ENCODE measurements at regions not wholly inside any gene's neighbourhood (a gene's known extent, or its start where the extent isn't known, plus 50 kb on each side); places are given as distances from the start of the nearest gene placed in this dataset.

DNA sequence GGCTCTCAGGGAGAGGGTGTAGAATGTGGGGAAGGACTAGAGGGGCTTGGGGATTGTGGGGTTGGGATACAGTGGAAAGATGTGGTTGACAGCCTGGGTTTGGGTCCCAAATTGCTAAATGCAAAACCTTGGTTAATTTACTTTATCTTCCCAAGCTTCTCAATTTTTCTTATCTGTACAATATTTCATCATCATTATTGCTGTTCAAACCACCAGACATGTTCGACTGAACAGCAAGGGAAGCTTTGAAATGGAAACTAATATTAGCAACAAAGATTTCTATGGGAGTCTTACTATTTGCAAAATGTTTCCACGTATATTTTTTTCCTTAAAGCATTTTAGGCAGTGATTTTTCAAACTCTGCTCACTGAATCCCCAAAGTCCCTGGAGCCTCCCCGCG lies 67.0 kb upstream of the KAZN start:
- ChIA-PET POLR2A (interaction anchor here (0.7 to 1.0 kb wide), 2 partner anchors 11 to 45 kb away, joined by 3 read pairs; no protein-coding TSS in a partner anchor), CTCF (no interaction called here)
- intact Hi-C loops (cut with micrococcal nuclease): no loop called here
- H3K36me3 Mint-ChIP-seq (ENCODE audit: insufficient read depth, unreplicated experiment): no peaks in the 10 kb centered on the region
- H3K27me3 Mint-ChIP-seq (ENCODE audit: insufficient read depth, unreplicated experiment): no peaks in the 10 kb centered on the region
- no peak overlapping the region for H3K27ac Mint-ChIP-seq (ENCODE audit: low read depth, unreplicated experiment)
- H3K9me3 Mint-ChIP-seq (ENCODE audit: unreplicated experiment): no peaks in the 10 kb centered on the region
- peaks cover 2% of the 10 kb centered on the region for H3K4me1 Mint-ChIP-seq (ENCODE audit: insufficient read depth, unreplicated experiment)
- TF ChIP-seq, protein P1, sequence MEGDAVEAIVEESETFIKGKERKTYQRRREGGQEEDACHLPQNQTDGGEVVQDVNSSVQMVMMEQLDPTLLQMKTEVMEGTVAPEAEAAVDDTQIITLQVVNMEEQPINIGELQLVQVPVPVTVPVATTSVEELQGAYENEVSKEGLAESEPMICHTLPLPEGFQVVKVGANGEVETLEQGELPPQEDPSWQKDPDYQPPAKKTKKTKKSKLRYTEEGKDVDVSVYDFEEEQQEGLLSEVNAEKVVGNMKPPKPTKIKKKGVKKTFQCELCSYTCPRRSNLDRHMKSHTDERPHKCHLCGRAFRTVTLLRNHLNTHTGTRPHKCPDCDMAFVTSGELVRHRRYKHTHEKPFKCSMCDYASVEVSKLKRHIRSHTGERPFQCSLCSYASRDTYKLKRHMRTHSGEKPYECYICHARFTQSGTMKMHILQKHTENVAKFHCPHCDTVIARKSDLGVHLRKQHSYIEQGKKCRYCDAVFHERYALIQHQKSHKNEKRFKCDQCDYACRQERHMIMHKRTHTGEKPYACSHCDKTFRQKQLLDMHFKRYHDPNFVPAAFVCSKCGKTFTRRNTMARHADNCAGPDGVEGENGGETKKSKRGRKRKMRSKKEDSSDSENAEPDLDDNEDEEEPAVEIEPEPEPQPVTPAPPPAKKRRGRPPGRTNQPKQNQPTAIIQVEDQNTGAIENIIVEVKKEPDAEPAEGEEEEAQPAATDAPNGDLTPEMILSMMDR (IDR thresholded peaks at IDR 0.05; ENCODE audit: unreplicated experiment): no peak
- no peak overlapping the region for H3K4me3 Mint-ChIP-seq (ENCODE audit: unreplicated experiment)
- BruUV-seq (replicated peaks): no TSS peak
- no peak for DNase-seq (ENCODE audit: unreplicated experiment)

DNA sequence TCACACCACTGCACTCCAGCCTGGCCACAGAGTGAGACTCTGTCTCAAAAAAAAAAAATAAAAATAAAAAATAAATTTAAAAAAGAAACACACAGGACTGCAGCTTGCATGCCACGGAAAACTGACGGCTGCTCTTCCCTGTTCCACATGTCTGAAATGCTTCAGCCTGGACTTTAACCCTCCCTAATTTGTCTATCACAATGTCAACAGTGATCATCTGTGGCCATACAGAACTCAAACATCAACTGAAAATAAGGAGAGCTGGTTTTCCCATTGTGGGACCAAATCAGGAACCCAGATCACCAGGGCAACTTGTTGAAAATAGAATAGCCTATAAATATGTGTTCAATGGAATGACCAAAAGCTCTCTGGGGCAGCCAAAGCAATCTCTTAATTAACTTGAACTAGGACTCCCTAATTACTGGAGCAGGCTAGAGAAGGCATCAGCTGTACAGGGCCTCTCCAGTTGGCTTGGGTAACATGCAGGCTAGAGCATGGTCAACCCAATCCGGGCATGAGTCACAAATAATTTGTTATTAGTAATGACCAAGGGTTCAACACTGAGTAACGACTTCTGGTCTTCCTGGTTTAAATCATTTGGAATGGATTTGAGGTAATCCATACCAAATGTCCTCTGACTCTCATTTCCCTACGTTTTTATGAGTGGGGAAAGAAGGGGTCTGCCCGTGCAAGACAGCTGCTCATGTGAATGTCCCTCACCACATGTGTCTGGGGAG lies 62.7 kb upstream of the KAZN start:
- intact Hi-C loops (cut with micrococcal nuclease): loop anchor here (5.0 kb wide), 2 partner anchors 423 to 568 kb away; no protein-coding TSS in a partner anchor
- Mint-ChIP-seq H3K9me3 (ENCODE audit: unreplicated experiment) (no peaks in the 10 kb centered on the region), H3K27ac (ENCODE audit: low read depth, unreplicated experiment) (no peak overlapping the region), H3K36me3 (ENCODE audit: insufficient read depth, unreplicated experiment) (no peaks in the 10 kb centered on the region), H3K27me3 (ENCODE audit: insufficient read depth, unreplicated experiment) (no peaks in the 10 kb centered on the region), H3K4me1 (ENCODE audit: insufficient read depth, unreplicated experiment) (no peaks in the 10 kb centered on the region), H3K4me3 (ENCODE audit: unreplicated experiment) (no peak overlapping the region)
- DNase-seq (ENCODE audit: unreplicated experiment): no peak
- ChIA-PET POLR2A (interaction anchor here (0.6 kb wide), 1 partner anchor 82 kb away, joined by 3 read pairs; no protein-coding TSS in a partner anchor), CTCF (interaction anchor here (0.5 to 0.9 kb wide), 6 partner anchors 10 to 573 kb away, joined by 3 to 5 read pairs (median 3); no protein-coding TSS in a partner anchor)
- no TSS peak for BruUV-seq (replicated peaks)
- TF ChIP-seq, protein P1 (IDR thresholded peaks at IDR 0.05; ENCODE audit: unreplicated experiment): no peak

DNA sequence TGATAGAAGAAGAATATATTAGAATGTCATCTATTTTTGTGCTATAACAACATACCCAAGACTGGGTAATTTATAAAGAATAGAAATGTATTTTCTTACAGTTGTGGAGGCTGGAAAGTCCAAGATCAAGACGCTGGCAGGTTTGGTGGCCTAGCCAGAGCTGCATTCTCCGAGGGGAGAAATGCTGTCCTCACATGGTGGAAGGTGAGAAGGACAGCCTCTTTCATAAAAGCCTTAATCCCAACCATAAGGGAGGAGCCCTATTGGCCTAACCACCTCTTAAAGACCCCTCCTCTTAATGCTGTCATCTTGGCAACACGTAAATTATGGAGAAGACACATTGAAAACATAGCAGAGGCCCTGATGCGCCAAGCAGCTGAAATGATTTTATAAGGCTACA lies 60.1 kb upstream of the KAZN start:
- H3K4me3 Mint-ChIP-seq (ENCODE audit: unreplicated experiment): no peak overlapping the region
- H3K27me3 Mint-ChIP-seq (ENCODE audit: insufficient read depth, unreplicated experiment): no peaks in the 10 kb centered on the region
- ChIA-PET POLR2A (no interaction called here), CTCF (no interaction called here)
- no TSS peak for BruUV-seq (replicated peaks)
- H3K36me3 Mint-ChIP-seq (ENCODE audit: insufficient read depth, unreplicated experiment): no peaks in the 10 kb centered on the region
- peaks cover 10% of the 10 kb centered on the region for H3K4me1 Mint-ChIP-seq (ENCODE audit: insufficient read depth, unreplicated experiment)
- no peak for DNase-seq (ENCODE audit: unreplicated experiment)
- intact Hi-C loops (cut with micrococcal nuclease): loop anchor here (5.0 kb wide), 2 partner anchors 426 to 571 kb away; no protein-coding TSS in a partner anchor
- TF ChIP-seq, protein P1 (IDR thresholded peaks at IDR 0.05; ENCODE audit: unreplicated experiment): no peak
- no peaks in the 10 kb centered on the region for H3K9me3 Mint-ChIP-seq (ENCODE audit: unreplicated experiment)
- no peak overlapping the region for H3K27ac Mint-ChIP-seq (ENCODE audit: low read depth, unreplicated experiment)

DNA sequence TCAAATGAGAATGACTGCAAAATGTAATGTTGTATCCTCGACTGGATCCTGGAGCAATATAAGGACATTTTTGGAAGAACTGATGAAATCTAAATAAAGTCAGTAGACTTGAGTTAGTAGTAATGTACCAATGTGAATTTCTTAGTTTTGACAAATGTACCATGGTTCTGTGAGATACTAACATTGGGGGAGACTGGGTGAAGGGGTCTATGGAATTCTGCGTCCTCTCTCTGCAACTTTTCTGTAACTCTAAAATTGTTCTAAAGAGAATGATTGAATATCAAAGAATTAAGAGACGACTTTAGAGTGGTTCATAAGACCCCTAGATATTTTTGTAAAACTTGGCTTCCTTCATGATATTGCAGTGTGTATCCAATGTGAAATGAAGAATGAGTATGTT lies 59.2 kb upstream of the KAZN start:
- TF ChIP-seq, protein P1 (IDR thresholded peaks at IDR 0.05; ENCODE audit: unreplicated experiment): no peak
- Mint-ChIP-seq H3K4me3 (ENCODE audit: unreplicated experiment) (no peak overlapping the region), H3K27me3 (ENCODE audit: insufficient read depth, unreplicated experiment) (no peaks in the 10 kb centered on the region), H3K9me3 (ENCODE audit: unreplicated experiment) (no peaks in the 10 kb centered on the region), H3K27ac (ENCODE audit: low read depth, unreplicated experiment) (no peak overlapping the region), H3K36me3 (ENCODE audit: insufficient read depth, unreplicated experiment) (no peaks in the 10 kb centered on the region), H3K4me1 (ENCODE audit: insufficient read depth, unreplicated experiment) (peaks cover 15% of the 10 kb centered on the region)
- intact Hi-C loops (cut with micrococcal nuclease): loop anchor here (5.0 kb wide), 2 partner anchors 427 to 572 kb away; no protein-coding TSS in a partner anchor
- BruUV-seq (replicated peaks): no TSS peak
- no peak for DNase-seq (ENCODE audit: unreplicated experiment)
- ChIA-PET CTCF (no interaction called here), POLR2A (no interaction called here)

Measured in MCF 10A (cell line).